ENCODE measurements at regions not wholly inside any gene's neighbourhood (a gene's known extent, or its start where the extent isn't known, plus 50 kb on each side); places are given as distances from the start of the nearest gene placed in this dataset.
"Not testable (repeated sequence)": the region's sequence is repeated elsewhere in the genome, so short reads cannot be mapped to it uniquely, and the experiment has no call there.

- POLR2A ChIA-PET: interaction anchor here (1.2 kb wide), 1 partner anchor 176 kb away, joined by 4 read pairs; no protein-coding TSS in a partner anchor
- H3K4me3 ChIP-seq (ENCODE audit: low read depth, low read length): peak overlapping the region; percentile 56
- no peak for DNase-seq (ENCODE audit: low read depth, low spot score)
- CTCF ChIA-PET: interaction anchor here (1.7 kb wide), 1 partner anchor 176 kb away, joined by 5 read pairs; no protein-coding TSS in a partner anchor
- TF ChIP-seq CTCF (IDR thresholded peaks at IDR 0.05; ENCODE audit: insufficient read depth, low read length, missing control alignments): no peak
Observed at GRCh38 chr10:46106410-46107255, 60.6 kb upstream of the MSMB start.

GRCh38 chr10:46108158-46108499 lies 62.1 kb upstream of the MSMB start:
- H3K4me3 ChIP-seq (ENCODE audit: low read depth, low read length); CTCF ChIA-PET; POLR2A ChIA-PET; DNase-seq (ENCODE audit: low read depth, low spot score): not testable (repeated sequence)

DNA sequence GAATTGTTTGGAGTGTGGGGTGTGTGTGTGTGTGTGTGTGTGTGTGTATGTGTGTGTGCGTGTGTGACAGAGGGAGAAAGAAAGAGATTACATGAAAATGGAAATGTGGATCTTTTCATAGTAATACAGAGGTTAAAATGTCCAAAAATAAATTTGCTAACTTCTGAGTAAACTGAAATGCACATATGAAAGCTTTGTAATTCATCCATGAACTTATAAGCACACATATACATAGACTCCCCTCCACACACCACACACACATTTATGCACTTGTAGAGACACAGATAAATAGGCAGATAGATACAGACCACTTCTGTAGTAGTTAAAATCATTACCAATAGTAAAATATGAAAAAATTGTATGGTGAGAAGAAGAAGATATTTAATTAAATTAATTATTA lies 108.2 kb upstream of the MSMB start:
- DNase-seq (ENCODE audit: low read depth, low spot score); H3K4me3 ChIP-seq (ENCODE audit: low read depth, low read length); CTCF ChIA-PET; POLR2A ChIA-PET: not testable (repeated sequence)

GRCh38 chr10:46154683-46155082 lies 108.6 kb upstream of the MSMB start:
- POLR2A ChIA-PET: not testable (repeated sequence)

DNA sequence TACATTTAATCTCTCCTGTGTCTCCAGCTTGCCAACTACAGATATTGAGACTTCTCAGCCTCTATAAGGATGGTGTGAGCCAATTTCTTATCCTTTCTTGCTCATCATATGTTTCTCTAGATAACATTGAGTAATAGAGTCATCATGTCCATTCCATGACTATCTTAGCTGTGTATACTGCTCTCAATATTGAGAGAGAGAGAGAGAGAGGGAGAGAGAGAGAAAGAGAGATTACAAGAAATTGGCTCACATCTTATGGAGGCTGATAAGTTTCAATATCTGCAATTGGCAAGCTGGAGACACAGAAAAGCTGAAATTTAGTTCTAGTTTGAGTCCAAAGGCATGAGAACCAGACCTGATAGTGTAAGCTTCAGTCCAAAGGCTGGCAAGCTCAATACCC lies 110.8 kb upstream of the MSMB start:
- POLR2A ChIA-PET; DNase-seq (ENCODE audit: low read depth, low spot score); CTCF ChIA-PET; H3K4me3 ChIP-seq (ENCODE audit: low read depth, low read length): not testable (repeated sequence)

More at GRCh38 chr10:46154683-46155082, 108.6 kb upstream of the MSMB start:
- CTCF ChIA-PET; DNase-seq (ENCODE audit: low read depth, low spot score); H3K4me3 ChIP-seq (ENCODE audit: low read depth, low read length): not testable (repeated sequence)

- POLR2A ChIA-PET: no interaction called here
- DNase-seq (ENCODE audit: low read depth, low spot score): no peak
- no peak for TF ChIP-seq CTCF (IDR thresholded peaks at IDR 0.05; ENCODE audit: insufficient read depth, low read length, missing control alignments)
- CTCF ChIA-PET: no interaction called here
- no peak overlapping the region for H3K4me3 ChIP-seq (ENCODE audit: low read depth, low read length)
Observed at GRCh38 chr10:46169736-46170135, 117.1 kb upstream of the ANTXRL start.

DNA sequence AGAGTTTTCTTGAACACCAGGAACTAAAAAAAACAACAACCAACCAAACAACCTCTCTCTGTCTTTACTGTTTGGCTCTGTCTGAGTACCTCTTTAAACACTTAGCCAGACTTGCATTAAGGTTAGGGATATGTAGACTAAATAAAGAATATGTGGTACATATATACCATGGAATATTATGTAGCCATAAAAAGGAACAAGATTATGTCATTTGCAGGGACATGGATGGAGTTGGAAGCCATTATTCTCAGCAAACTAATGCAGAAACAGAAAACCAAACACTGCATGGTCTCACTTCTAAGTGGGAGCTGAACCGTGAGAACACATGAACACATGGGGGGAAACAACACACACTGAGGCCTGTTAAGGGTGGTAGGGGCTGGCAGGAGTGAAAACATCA lies 116.0 kb upstream of the ANTXRL start:
- DNase-seq (ENCODE audit: low read depth, low spot score): no peak
- CTCF ChIA-PET: no interaction called here
- H3K4me3 ChIP-seq (ENCODE audit: low read depth, low read length): no peak overlapping the region
- POLR2A ChIA-PET: no interaction called here
- no peak for TF ChIP-seq CTCF (IDR thresholded peaks at IDR 0.05; ENCODE audit: insufficient read depth, low read length, missing control alignments)

DNA sequence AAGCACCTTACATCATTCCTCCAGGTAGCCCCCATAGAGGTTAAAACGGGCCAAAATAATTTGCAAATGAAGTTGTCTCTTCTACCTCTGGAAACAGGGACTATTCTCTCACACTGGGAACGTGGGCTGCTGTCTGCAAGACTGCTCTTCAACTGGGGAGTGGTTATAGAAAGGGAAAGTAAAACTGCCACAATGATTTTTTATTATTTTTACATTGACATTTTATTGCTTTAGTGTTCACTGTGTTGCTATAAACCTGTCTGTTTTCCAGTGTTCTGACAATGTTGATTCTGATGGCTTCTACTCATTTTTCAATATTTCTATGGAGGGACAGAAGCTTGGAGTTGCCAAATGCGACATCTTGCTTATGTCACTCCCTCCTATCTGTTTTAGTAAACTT lies 115.1 kb upstream of the ANTXRL start:
- CTCF ChIA-PET: no interaction called here
- TF ChIP-seq CTCF (IDR thresholded peaks at IDR 0.05; ENCODE audit: insufficient read depth, low read length, missing control alignments): no peak
- POLR2A ChIA-PET: no interaction called here
- no peak for DNase-seq (ENCODE audit: low read depth, low spot score)
- no peak overlapping the region for H3K4me3 ChIP-seq (ENCODE audit: low read depth, low read length)
